Fibroblast of lung (primary cell): ENCODE measurements at regions not wholly inside any gene's neighbourhood (a gene's known extent, or its start where the extent isn't known, plus 50 kb on each side); places are given as distances from the start of the nearest gene placed in this dataset.

Experiments used
- DNase-seq, 2 donors: peaks; one replicate each; pipeline versions ENCODE4 v3.0.0 to v3.0.0-alpha.2; 2010; ENCODE audit warnings: low read depth in 2 of 2
- H2AFZ ChIP-seq: 2 replicates; pipeline ENCODE4 v1.5.1; 2012; ENCODE audit warnings: low read length, control low read depth, inconsistent platforms
- H3K27ac ChIP-seq: 2 replicates; pipeline ENCODE4 v1.5.1; 2011; ENCODE audit warnings: low read length, control low read depth; ENCODE audit not compliant: insufficient read depth
- H3K27me3 ChIP-seq: 2 replicates; pipeline ENCODE4 v1.5.1; 2011; ENCODE audit warnings: mild to moderate bottlenecking, low read length; ENCODE audit not compliant: control insufficient read depth, insufficient read depth
- H3K36me3 ChIP-seq: 2 replicates; pipeline ENCODE4 v1.5.1; 2011; ENCODE audit warnings: low read length; ENCODE audit not compliant: control insufficient read depth, insufficient read depth
- H3K4me1 ChIP-seq: 2 replicates; pipeline ENCODE4 v1.5.1; 2011; ENCODE audit warnings: low read length; ENCODE audit not compliant: control insufficient read depth, insufficient read depth; ENCODE audit errors: extremely low read depth
- H3K4me2 ChIP-seq: 2 replicates; pipeline ENCODE4 v1.5.1; 2011; ENCODE audit warnings: low read length, control low read depth; ENCODE audit not compliant: insufficient read depth; ENCODE audit errors: extremely low read depth
- H3K4me3 ChIP-seq, 4 experiments: fragments of 200-600 bp in 1 of 4; sonication (generic) in 1 of 4; replicated peaks in 1 of 4; 2 replicates each; pipeline ENCODE4 v1.5.1; 2011 to 2016; ENCODE audit warnings: low read length in 4 of 4, low read depth in 3 of 4, mild to moderate bottlenecking in 3 of 4, control low read depth in 2 of 4, inconsistent platforms in 1 of 4, mixed read lengths in 1 of 4; ENCODE audit not compliant: insufficient read depth in 1 of 4; ENCODE audit errors: control extremely low read depth in 1 of 4
- H3K79me2 ChIP-seq: 2 replicates; pipeline ENCODE4 v1.5.1; 2012; ENCODE audit warnings: mild to moderate bottlenecking, low read length, inconsistent platforms; ENCODE audit not compliant: control insufficient read depth, insufficient read depth
- H3K9ac ChIP-seq: 2 replicates; pipeline ENCODE4 v1.5.1; 2011; ENCODE audit warnings: mild to moderate bottlenecking, low read length, control low read depth; ENCODE audit not compliant: insufficient read depth
- H3K9me3 ChIP-seq: 2 replicates; pipeline ENCODE4 v1.5.1; 2012; ENCODE audit warnings: low read depth, low read length; ENCODE audit not compliant: control insufficient read depth, insufficient read depth
- H4K20me1 ChIP-seq: 2 replicates; pipeline ENCODE4 v1.5.1; 2011; ENCODE audit warnings: low read length; ENCODE audit not compliant: control insufficient read depth, insufficient read depth; ENCODE audit errors: extremely low read depth
- CTCF ChIP-seq, 2 donors: IDR thresholded peaks in 1 of 2; conservative IDR thresholded peaks in 1 of 2; 1 replicate in 1 of 2; 2 replicates in 1 of 2; pipeline ENCODE4 v1.5.1; 2011 to 2012; ENCODE audit warnings: low read length in 2 of 2, control low read depth in 1 of 2, inconsistent platforms in 1 of 2, low read depth in 1 of 2, mild to moderate bottlenecking in 1 of 2
- EZH2 ChIP-seq: IDR thresholded peaks from 2 replicates; pipeline ENCODE4 v1.5.1; 2012; ENCODE audit warnings: low read length, control low read depth, mild to moderate bottlenecking; ENCODE audit errors: missing control alignments

- Histone ChIP-seq H3K9ac (no peak overlapping the region), H3K9me3 (no peaks in the 10 kb centered on the region), H3K4me3 (no peak overlapping the region), H3K4me1 (no peaks in the 10 kb centered on the region), H3K27ac (no peak overlapping the region), H3K27me3 (no peaks in the 10 kb centered on the region), H3K36me3 (no peaks in the 10 kb centered on the region), H2AFZ (no peak overlapping the region), H3K4me2 (no peak overlapping the region), H3K79me2 (no peaks in the 10 kb centered on the region), H4K20me1 (no peaks in the 10 kb centered on the region)
- TF ChIP-seq EZH2 (no peak), CTCF (conservative IDR thresholded peaks at IDR 0.05 in 1 of 2, IDR thresholded peaks at IDR 0.05 in 1 of 2; ENCODE audit: low read depth in 1 of 2, low read length in 2 of 2) (no peak)
- DNase-seq: no peak
Measured at GRCh38 chr9:90023861-90024260, 419.0 kb downstream of the GADD45G start.

GRCh38 chr9:90024409-90024808 lies 419.6 kb downstream of the GADD45G start:
- TF ChIP-seq CTCF (conservative IDR thresholded peaks at IDR 0.05 in 1 of 2, IDR thresholded peaks at IDR 0.05 in 1 of 2; ENCODE audit: low read depth in 1 of 2, low read length in 2 of 2) (no peak), EZH2 (no peak)
- DNase-seq: no peak
- H3K4me2 ChIP-seq: no peak overlapping the region
- H3K79me2 ChIP-seq: no peaks in the 10 kb centered on the region
- no peak overlapping the region for H3K9ac ChIP-seq
- H4K20me1 ChIP-seq: no peaks in the 10 kb centered on the region
- H3K27me3 ChIP-seq: no peaks in the 10 kb centered on the region
- H3K9me3 ChIP-seq: no peaks in the 10 kb centered on the region
- H2AFZ ChIP-seq: no peak overlapping the region
- no peaks in the 10 kb centered on the region for H3K4me1 ChIP-seq
- no peak overlapping the region for H3K27ac ChIP-seq
- H3K36me3 ChIP-seq: no peaks in the 10 kb centered on the region
- H3K4me3 ChIP-seq: no peak overlapping the region

GRCh38 chr9:90024823-90025222 lies 420.0 kb downstream of the GADD45G start:
- Histone ChIP-seq H3K9me3 (no peaks in the 10 kb centered on the region), H3K79me2 (no peaks in the 10 kb centered on the region), H3K36me3 (no peaks in the 10 kb centered on the region), H3K9ac (no peak overlapping the region), H4K20me1 (no peaks in the 10 kb centered on the region), H2AFZ (no peak overlapping the region), H3K27ac (no peak overlapping the region), H3K4me2 (no peak overlapping the region), H3K27me3 (no peaks in the 10 kb centered on the region), H3K4me3 (no peak overlapping the region), H3K4me1 (no peaks in the 10 kb centered on the region)
- DNase-seq: no peak
- TF ChIP-seq CTCF (conservative IDR thresholded peaks at IDR 0.05 in 1 of 2, IDR thresholded peaks at IDR 0.05 in 1 of 2; ENCODE audit: low read depth in 1 of 2, low read length in 2 of 2) (no peak), EZH2 (no peak)
